ENCODE measurements at regions not wholly inside any gene's neighbourhood (a gene's known extent, or its start where the extent isn't known, plus 50 kb on each side); places are given as distances from the start of the nearest gene placed in this dataset.
A peak's percentile ranks its signal among the peaks of the same experiment; 100 is the strongest.

GRCh38 chr5:62701036-62701435 lies 122.4 kb downstream of the LRRC70 start:
- DNase-seq = peak in 3 of 4 experiments; percentile 7 to 69 (median 61)

GRCh38 chr5:62698756-62699155 lies 120.1 kb downstream of the LRRC70 start:
- no peak for DNase-seq

DNA sequence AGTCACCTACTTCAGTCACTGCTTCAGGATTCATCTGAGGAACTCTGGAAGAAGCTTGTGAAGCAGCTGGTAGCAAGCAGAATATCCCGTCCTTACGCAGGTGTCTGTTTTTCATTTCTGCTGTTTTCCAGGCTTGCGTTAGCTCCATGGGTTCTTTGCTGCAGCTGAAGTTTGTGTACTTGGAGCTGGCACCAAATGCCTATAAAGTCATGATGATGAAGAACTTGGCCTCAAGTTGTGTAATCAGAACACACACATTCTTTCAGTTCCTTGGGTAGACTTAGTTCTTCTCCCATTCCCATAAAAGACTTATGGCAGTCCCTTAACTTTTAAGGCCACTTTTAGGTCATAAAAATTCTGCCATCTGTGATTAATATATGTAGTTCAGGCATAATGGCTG lies 116.7 kb downstream of the LRRC70 start:
- DNase-seq = no peak

GRCh38 chr5:62692946-62693713 lies 114.5 kb downstream of the LRRC70 start:
- no peak for DNase-seq

- no peak for DNase-seq
Observed at GRCh38 chr5:62691946-62692345, 113.3 kb downstream of the LRRC70 start.

DNA sequence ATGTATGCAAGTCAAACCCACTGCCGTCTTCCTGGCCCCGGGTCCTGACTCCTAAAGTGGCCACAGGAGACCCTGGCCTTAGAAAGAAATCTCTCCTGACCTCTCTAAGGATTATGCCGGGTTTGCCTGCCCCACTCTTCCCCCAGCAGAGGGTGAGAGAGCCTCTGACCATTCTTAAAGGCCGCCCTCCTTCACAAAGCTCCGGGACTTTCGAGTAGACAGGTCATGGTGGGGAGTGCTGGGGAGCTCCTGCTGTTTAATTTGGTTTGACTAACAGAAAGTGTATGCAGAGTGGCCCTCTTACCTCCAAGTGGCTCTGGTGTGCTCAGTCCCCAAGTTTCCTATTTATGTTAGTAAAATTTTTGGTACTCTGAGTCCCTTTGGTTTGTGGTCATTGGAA lies 111.8 kb downstream of the LRRC70 start:
- DNase-seq = peak in 2 of 4 experiments; percentile 7 to 12

GRCh38 chr5:62689599-62690368 lies 111.2 kb downstream of the LRRC70 start:
- DNase-seq = peak; percentile 17 to 57 (median 40)

DNA sequence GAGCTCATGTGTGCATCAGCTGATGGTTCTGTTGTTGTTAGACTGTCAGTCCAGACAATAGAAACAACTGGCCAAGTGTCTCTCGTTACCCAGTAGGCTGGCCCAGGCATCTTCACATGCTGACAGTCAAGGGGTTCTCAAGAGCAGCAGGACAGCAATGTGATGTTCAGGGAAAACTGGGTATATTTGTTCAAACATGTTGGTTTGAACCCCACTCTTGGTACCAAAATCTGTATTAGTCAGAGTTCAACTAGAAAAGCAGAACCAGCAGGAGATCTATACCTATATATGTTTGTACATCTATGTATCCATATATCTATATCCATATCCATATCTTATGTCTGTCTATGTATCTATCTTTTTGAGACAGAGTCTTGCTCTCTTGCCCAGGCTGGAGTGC lies 108.1 kb downstream of the LRRC70 start:
- no peak for DNase-seq

GRCh38 chr5:62685221-62685620 lies 106.6 kb downstream of the LRRC70 start:
- DNase-seq = no peak

DNA sequence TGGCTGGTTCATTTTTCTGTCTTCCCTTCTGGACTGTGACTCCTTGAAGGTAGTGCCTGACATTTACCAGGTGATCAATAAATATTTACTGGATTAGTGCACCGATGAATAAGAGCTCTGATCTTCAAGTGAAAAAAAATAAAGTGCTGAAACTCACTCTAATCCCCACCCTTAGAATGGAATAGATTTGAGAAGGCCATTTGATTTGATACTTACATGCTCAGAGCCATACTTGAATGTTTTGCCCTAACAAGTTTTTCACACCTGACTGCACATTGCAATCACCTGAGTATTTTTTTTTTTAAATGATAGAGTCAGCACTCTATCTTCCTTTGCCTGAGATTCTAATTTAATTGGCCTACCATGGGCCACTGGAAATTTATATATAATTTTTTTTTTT lies 105.7 kb downstream of the LRRC70 start:
- no peak for DNase-seq

DNA sequence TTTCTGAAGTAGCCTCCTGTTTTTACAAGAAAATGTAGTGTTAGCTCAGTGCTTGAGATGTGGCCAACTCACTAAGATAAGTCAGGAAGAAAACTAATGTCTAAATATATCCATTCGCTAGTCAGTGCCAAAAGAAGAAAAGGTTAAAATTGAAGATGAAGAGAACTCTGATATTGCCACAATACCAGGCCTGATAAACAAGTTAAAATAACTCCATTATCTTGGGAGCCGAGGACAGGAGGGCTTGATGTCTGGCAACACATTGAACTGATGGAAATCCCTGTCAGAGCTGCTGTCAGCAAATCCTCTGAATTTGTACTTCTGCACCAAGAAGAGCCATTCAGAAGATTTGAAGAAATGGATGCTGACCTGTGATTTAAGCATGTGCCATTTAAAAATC lies 103.4 kb downstream of the LRRC70 start:
- DNase-seq = no peak

- no peak for DNase-seq
Observed at GRCh38 chr5:62681117-62681850, 102.7 kb downstream of the LRRC70 start.

GRCh38 chr5:62680121-62680520 lies 101.5 kb downstream of the LRRC70 start:
- no peak for DNase-seq

Measured in suppressor macrophage (primary cell).